LNCaP clone FGC (cell line): ENCODE measurements at regions not wholly inside any gene's neighbourhood (a gene's known extent, or its start where the extent isn't known, plus 50 kb on each side); places are given as distances from the start of the nearest gene placed in this dataset.

Source experiments
- DNase-seq: peaks from one replicate; pipeline ENCODE4 v3.0.0-alpha.2; 2011; ENCODE audit warnings: low read depth
- H3K4me3 ChIP-seq: 2 replicates; pipeline ENCODE4 v1.5.1; 2011; ENCODE audit warnings: mild to moderate bottlenecking, low read depth, low read length, control low read depth
- CTCF ChIP-seq: IDR thresholded peaks from 2 replicates; pipeline ENCODE4 v1.5.1; 2012; ENCODE audit warnings: mild to moderate bottlenecking; ENCODE audit not compliant: control insufficient read depth, insufficient read depth; ENCODE audit errors: extremely low read depth

- DNase-seq: no peak
- no peak for TF ChIP-seq CTCF
- H3K4me3 ChIP-seq: no peak overlapping the region
These were observed 90.3 kb upstream of the CDK6 start for GRCh38 chr7:92926697-92927044.

DNA sequence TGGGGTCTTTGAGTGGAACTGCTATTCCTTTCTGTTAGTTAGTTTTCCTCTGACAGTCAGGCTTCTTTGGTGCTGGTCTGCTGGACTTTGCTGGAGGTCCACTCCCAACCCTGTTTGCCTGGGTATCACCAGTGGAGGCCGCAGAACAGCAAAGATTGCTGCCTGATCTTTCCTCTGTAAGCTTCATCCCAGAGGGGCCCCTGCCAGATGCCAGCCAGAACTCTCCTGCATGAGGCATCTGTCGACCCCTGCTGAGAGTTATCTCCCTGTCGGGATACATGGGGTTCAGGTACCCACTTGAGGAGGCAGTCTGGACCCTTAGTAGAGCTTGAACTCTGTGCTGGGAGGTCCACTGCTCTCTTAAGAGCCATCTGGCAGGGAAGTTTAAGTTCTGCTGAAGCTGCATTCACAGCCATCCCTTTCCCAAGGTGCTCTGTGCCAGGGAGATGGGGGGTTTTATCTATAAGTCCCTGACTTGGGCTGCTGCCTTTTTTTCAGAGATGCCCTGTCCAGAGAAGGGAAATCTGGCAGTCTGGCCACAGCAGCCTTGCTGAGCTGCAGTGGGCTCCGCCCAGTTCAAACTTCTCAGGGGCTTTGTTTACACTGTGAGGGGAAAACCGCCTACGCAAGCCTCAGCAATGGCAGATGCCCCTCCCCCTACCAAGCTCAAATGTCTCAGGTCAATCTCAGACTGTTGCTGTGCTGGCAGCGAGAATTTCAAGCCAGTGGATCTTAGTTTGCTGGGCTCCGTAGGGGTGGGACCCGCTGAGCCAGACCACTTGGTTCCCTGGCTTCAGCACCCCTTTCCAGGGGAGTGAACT, 89.7 kb upstream of the CDK6 start:
- no peak for DNase-seq
- no peak for TF ChIP-seq CTCF
- H3K4me3 ChIP-seq: no peak overlapping the region

DNA sequence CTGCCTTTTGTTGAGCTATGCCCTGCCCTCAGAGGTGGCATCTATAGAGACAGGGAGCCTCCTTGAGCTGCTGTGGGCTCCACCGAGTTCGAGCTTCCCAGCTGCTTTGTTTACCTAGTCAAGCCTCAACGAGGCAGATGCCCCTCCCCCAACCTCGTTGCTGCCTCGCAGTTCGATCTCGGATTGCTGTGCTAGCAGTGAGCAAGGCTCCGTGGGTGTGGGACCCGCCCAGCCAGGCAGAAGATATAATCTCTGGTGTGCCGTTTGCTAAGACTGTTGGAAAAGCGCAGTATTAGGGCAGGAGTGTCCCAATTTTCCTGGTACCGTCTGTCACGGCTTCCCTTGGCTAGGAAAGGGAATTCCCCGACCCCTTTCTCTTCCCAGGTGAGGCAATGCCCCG, 88.4 kb upstream of the CDK6 start:
- no peak overlapping the region for H3K4me3 ChIP-seq
- no peak for TF ChIP-seq CTCF
- DNase-seq: no peak

GRCh38 chr7:92917230-92917629, 80.9 kb upstream of the CDK6 start:
- TF ChIP-seq CTCF: no peak
- DNase-seq: no peak
- H3K4me3 ChIP-seq: no peak overlapping the region

GRCh38 chr7:92916770-92917224, 80.4 kb upstream of the CDK6 start:
- no peak for DNase-seq
- H3K4me3 ChIP-seq: no peak overlapping the region
- TF ChIP-seq CTCF: no peak

GRCh38 chr7:92915348-92915747, 79.0 kb upstream of the CDK6 start:
- H3K4me3 ChIP-seq: no peak overlapping the region
- no peak for TF ChIP-seq CTCF
- no peak for DNase-seq

GRCh38 chr7:92914645-92915044, 78.3 kb upstream of the CDK6 start:
- no peak for DNase-seq
- no peak for TF ChIP-seq CTCF
- H3K4me3 ChIP-seq: no peak overlapping the region
